K562 (cell line): ENCODE measurements at regions not wholly inside any gene's neighbourhood (a gene's known extent, or its start where the extent isn't known, plus 50 kb on each side); places are given as distances from the start of the nearest gene placed in this dataset.

ENCODE experiments used
- ATAC-seq: fragments of 200-7000 bp; cut with Tn5 transposase; 3 replicates; pipeline ENCODE4 v1.9.1; 2020; ENCODE audit warnings: moderate library complexity
- BruUV-seq: library from RNA; stranded (reverse); fragments of 400-500 nt; replicated peaks from 2 replicates; lab custom pipeline; 2021; lab: Mats Ljungman, UMichigan
- CTCF ChIA-PET: fragments of 300-600 bp; formaldehyde crosslinking; extraction: SDS; loops from one replicate; lab custom pipeline; 2021; ENCODE audit warnings: low intra/inter-chr PET ratio; lab: Yijun Ruan, JAX
- POLR2A ChIA-PET: fragments of 300-600, 350-650 bp; sonication (Branson Sonifier 250); formaldehyde crosslinking; extraction: SDS; loops from one replicate; lab custom pipeline; 2021; ENCODE audit warnings: antibody characterized with exemption, inconsistent platforms; lab: Yijun Ruan, JAX
- DNase-seq, 4 experiments: peaks; one replicate each; pipeline versions ENCODE4 v3.0.0 to v3.0.0-alpha.2; 2011 to 2018; ENCODE audit warnings: low spot score in 3 of 4, mixed read lengths in 3 of 4; ENCODE audit errors: extremely low read depth in 1 of 4
- FAIRE-seq: peaks from 2 replicates; lab custom pipeline; 2011; peaks lifted over from hg19 to GRCh38; lab: Jason Lieb, UNC
- H2AFZ ChIP-seq: 2 replicates; pipeline ENCODE4 v1.6.0; 2011; ENCODE audit warnings: low read depth, low read length, control low read depth, inconsistent platforms
- H3K27ac ChIP-seq: fragments of 200-600 bp; 3 replicates; pipeline ENCODE4 v1.8.0; 2011; ENCODE audit warnings: low read depth, mild to moderate bottlenecking, control low read depth, inconsistent platforms, low read length, moderate library complexity, mixed read lengths; ENCODE audit errors: extremely low read depth
- H3K27me3 ChIP-seq, 2 experiments: fragments of 300-600 bp in 1 of 2; 2 replicates in 1 of 2; 3 replicates in 1 of 2; pipeline versions ENCODE4 v1.6.0 to v1.8.0; 2011; ENCODE audit warnings: inconsistent platforms in 2 of 2, low read length in 2 of 2, mild to moderate bottlenecking in 1 of 2, mixed read lengths in 1 of 2, moderate library complexity in 1 of 2; ENCODE audit not compliant: control insufficient read depth in 2 of 2, insufficient read depth in 2 of 2
- H3K36me3 ChIP-seq: fragments of 300-600 bp; 3 replicates; pipeline ENCODE4 v1.8.0; 2011; ENCODE audit warnings: mild to moderate bottlenecking, low read length, inconsistent platforms; ENCODE audit not compliant: control insufficient read depth, insufficient read depth
- H3K4me1 ChIP-seq, 2 experiments: fragments of 200-600 bp in 1 of 2; replicated peaks in 1 of 2; 2 replicates in 1 of 2; 3 replicates in 1 of 2; pipeline versions ENCODE4 v1.5.1 to v1.8.0; 2011; ENCODE audit warnings: inconsistent platforms in 2 of 2, low read length in 2 of 2, mild to moderate bottlenecking in 1 of 2, mixed read lengths in 1 of 2, moderate library complexity in 1 of 2; ENCODE audit not compliant: control insufficient read depth in 2 of 2, insufficient read depth in 2 of 2
- H3K4me2 ChIP-seq: 2 replicates; pipeline ENCODE4 v1.6.1; 2011; ENCODE audit warnings: low read length, control low read depth, inconsistent platforms, mixed read lengths; ENCODE audit not compliant: insufficient read depth
- H3K4me3 ChIP-seq: fragments of 200-600 bp; sonication (generic), shearing (Covaris generic); 2 replicates; pipeline ENCODE4 v1.5.1; 2016; ENCODE audit warnings: control low read depth, inconsistent platforms
- H3K79me2 ChIP-seq: fragments of 200-600 bp; 3 replicates; pipeline ENCODE4 v1.8.0; 2011; ENCODE audit warnings: low read length, inconsistent platforms; ENCODE audit not compliant: control insufficient read depth, insufficient read depth
- H3K9ac ChIP-seq, 2 experiments: 2 replicates each; pipeline versions ENCODE4 v1.6.0 to v1.6.1; 2011; ENCODE audit warnings: low read depth in 2 of 2, low read length in 2 of 2, control low read depth in 1 of 2, inconsistent platforms in 1 of 2, mild to moderate bottlenecking in 1 of 2, mixed read lengths in 1 of 2; ENCODE audit not compliant: insufficient read depth in 1 of 2
- H3K9me1 ChIP-seq: one replicate; pipeline ENCODE4 v1.6.0; 2011; ENCODE audit warnings: inconsistent platforms, mild to moderate bottlenecking, low read length, moderate library complexity; ENCODE audit not compliant: control insufficient read depth, insufficient read depth
- H3K9me3 ChIP-seq: replicated peaks from 2 replicates; pipeline ENCODE4 v1.5.1; 2011; ENCODE audit warnings: low read depth, low read length, inconsistent platforms; ENCODE audit not compliant: control insufficient read depth, insufficient read depth
- H4K20me1 ChIP-seq: replicated peaks from 2 replicates; pipeline ENCODE4 v1.6.1; 2011; ENCODE audit warnings: low read length, inconsistent platforms, mixed read lengths; ENCODE audit not compliant: control insufficient read depth, insufficient read depth
- ARID2 ChIP-seq: fragments of 450-650 bp; IDR thresholded peaks from 2 replicates; pipeline ENCODE4 v1.6.1; 2017; ENCODE audit warnings: antibody characterized with exemption, mild to moderate bottlenecking
- BRCA1 ChIP-seq, 2 experiments: fragments of 450-650 bp in 1 of 2; sonication (generic) in 1 of 2; formaldehyde crosslinking in 1 of 2; IDR thresholded peaks; 2 replicates each; pipeline versions ENCODE4 v1.5.0 to v1.6.1; 2017 to 2020; ENCODE audit warnings: mild to moderate bottlenecking in 1 of 2, missing genetic modification reagents in 1 of 2
- DPF2 ChIP-seq: fragments of 450-650 bp; IDR thresholded peaks from 2 replicates; pipeline ENCODE4 v1.6.1; 2016
- FOXA1 ChIP-seq: fragments of 450-650 bp; IDR thresholded peaks from 2 replicates; pipeline ENCODE4 v1.6.1; 2016; ENCODE audit warnings: mild to moderate bottlenecking, borderline replicate concordance
- HCFC1 ChIP-seq: IDR thresholded peaks from 2 replicates; pipeline ENCODE4 v1.6.1; 2012; ENCODE audit warnings: low read depth, low read length, improper control_type of control experiment
- IRF9 ChIP-seq: fragments of 450-650 bp; IDR thresholded peaks from 2 replicates; pipeline ENCODE4 v1.6.1; 2016; ENCODE audit warnings: missing biosample characterization, missing genetic modification characterization
- MECOM ChIP-seq: fragments of 250-450 bp; sonication (Bioruptor Pico); IDR thresholded peaks from 2 replicates; pipeline ENCODE4 v1.8.0; 2022; ENCODE audit warnings: inconsistent platforms
- MTA2 ChIP-seq: fragments of 450-650 bp; IDR thresholded peaks from 2 replicates; pipeline ENCODE4 v1.6.1; 2016; ENCODE audit warnings: low read depth
- NFE2 ChIP-seq: IDR thresholded peaks from 2 replicates; pipeline ENCODE4 v1.6.1; 2014; ENCODE audit warnings: antibody characterized with exemption, low read depth
- PRPF4 ChIP-seq: fragments of 200-400 bp; formaldehyde crosslinking; IDR thresholded peaks from one replicate; pipeline ENCODE4 v1.6.1; 2017; ENCODE audit warnings: low read length, low read depth, mild to moderate bottlenecking; ENCODE audit not compliant: insufficient read depth, poor library complexity, severe bottlenecking
- RBFOX2 ChIP-seq: fragments of 200-400 bp; formaldehyde crosslinking; IDR thresholded peaks from 2 replicates; pipeline ENCODE4 v1.6.1; 2017; ENCODE audit warnings: low read depth, mild to moderate bottlenecking, low read length, moderate library complexity
- SREBF1 ChIP-seq: fragments of 150-350 bp; IDR thresholded peaks from 2 replicates; pipeline ENCODE4 v1.6.1; 2014; ENCODE audit warnings: antibody characterized with exemption, low read depth, low read length, borderline replicate concordance
- STAT5A ChIP-seq: IDR thresholded peaks from 2 replicates; pipeline ENCODE4 v1.6.1; 2012; ENCODE audit warnings: low read length, inconsistent platforms, borderline replicate concordance
- ZFP36 ChIP-seq: fragments of 150-350 bp; IDR thresholded peaks from 2 replicates; pipeline ENCODE4 v1.6.1; 2018; ENCODE audit warnings: low read length, low read depth; ENCODE audit not compliant: partially characterized antibody
- ZNF830 ChIP-seq: fragments of 250-450 bp; sonication (Bioruptor Pico); IDR thresholded peaks from 2 replicates; pipeline ENCODE4 v1.5.0; 2021; ENCODE audit warnings: mild to moderate bottlenecking
- WGBS: fragments of 100-300 bp; shearing (Covaris generic); methylation state at CpG from one replicate; pipeline ENCODE4 v1.1.6; 2016; ENCODE audit warnings: low coverage, mixed read lengths; ENCODE audit not compliant: insufficient coverage; ENCODE audit errors: missing lambda C conversion rate; 5-methylcytosine and 5-hydroxymethylcytosine counted together
- in situ Hi-C: fragments of 300-500 bp; cut with MboI; formaldehyde crosslinking; loops from 4 replicates; pipeline ENCODE4 v1.15.0; 2018; ENCODE audit warnings: inconsistent platforms, mixed read lengths
- intact Hi-C: fragments of 100-400 bp; cut with micrococcal nuclease; formaldehyde crosslinking; loops from 2 replicates; pipeline ENCODE4 v1.14.2; 2022
- TF ChIP-seq, protein P1 (sequence below): fragments of 150-350 bp; IDR thresholded peaks from 2 replicates; pipeline ENCODE4 v1.6.1; 2014; ENCODE audit warnings: low read depth, mild to moderate bottlenecking, low read length, borderline replicate concordance

DNA sequence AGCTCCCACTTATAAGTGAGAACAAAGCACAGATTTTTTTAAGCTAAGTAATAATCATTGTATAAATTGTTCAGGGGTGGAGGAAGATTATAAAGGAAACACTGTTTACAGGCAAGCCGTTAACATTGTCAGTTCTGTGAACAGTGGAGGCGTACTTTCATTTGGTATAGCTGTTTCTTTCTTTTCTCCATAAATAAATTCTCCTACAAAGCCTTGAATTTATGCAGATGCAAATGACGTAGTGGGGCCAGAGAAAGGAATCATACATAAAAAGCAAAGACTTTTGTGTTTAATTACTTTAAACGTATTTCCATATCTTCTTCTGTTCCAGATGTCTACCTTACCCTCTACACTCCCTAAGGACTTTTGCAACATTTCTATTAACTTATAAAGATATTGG, 914.9 kb downstream of the ZPLD1 start:
- Histone ChIP-seq H3K4me2 (no peak overlapping the region), H2AFZ (no peak overlapping the region), H3K79me2 (no peaks in the 10 kb centered on the region), H4K20me1 (no peaks in the 10 kb centered on the region), H3K27ac (no peak overlapping the region), H3K9ac (no peak overlapping the region), H3K9me3 (no peaks in the 10 kb centered on the region), H3K4me1 (no peaks in the 10 kb centered on the region), H3K36me3 (no peaks in the 10 kb centered on the region), H3K9me1 (no peaks in the 10 kb centered on the region), H3K27me3 (no peaks in the 10 kb centered on the region), H3K4me3 (no peak overlapping the region)
- no peak for FAIRE-seq
- ATAC-seq, result no peak
- in situ Hi-C loops, result no loop called here
- no TSS peak for BruUV-seq
- ChIA-PET POLR2A (no interaction called here), CTCF (no interaction called here)
- 0% methylated on average over 3 of the region's 4 CpGs for WGBS
- TF ChIP-seq ZNF830 (CRISPR knock-in tag) (no peak), ARID2 (no peak), ZFP36 (no peak), DPF2 (no peak), STAT5A (no peak), SREBF1 (no peak), HCFC1 (no peak), RBFOX2 (no peak), FOXA1 (no peak), PRPF4 (no peak), NFE2 (no peak), BRCA1 (IDR thresholded peaks at IDR 0.05) (no peak), BRCA1 (CRISPR knock-in tag; IDR thresholded peaks at IDR 0.05) (no peak), IRF9 (tag) (no peak), MTA2 (no peak), MECOM (no peak)
- TF ChIP-seq, protein P1, sequence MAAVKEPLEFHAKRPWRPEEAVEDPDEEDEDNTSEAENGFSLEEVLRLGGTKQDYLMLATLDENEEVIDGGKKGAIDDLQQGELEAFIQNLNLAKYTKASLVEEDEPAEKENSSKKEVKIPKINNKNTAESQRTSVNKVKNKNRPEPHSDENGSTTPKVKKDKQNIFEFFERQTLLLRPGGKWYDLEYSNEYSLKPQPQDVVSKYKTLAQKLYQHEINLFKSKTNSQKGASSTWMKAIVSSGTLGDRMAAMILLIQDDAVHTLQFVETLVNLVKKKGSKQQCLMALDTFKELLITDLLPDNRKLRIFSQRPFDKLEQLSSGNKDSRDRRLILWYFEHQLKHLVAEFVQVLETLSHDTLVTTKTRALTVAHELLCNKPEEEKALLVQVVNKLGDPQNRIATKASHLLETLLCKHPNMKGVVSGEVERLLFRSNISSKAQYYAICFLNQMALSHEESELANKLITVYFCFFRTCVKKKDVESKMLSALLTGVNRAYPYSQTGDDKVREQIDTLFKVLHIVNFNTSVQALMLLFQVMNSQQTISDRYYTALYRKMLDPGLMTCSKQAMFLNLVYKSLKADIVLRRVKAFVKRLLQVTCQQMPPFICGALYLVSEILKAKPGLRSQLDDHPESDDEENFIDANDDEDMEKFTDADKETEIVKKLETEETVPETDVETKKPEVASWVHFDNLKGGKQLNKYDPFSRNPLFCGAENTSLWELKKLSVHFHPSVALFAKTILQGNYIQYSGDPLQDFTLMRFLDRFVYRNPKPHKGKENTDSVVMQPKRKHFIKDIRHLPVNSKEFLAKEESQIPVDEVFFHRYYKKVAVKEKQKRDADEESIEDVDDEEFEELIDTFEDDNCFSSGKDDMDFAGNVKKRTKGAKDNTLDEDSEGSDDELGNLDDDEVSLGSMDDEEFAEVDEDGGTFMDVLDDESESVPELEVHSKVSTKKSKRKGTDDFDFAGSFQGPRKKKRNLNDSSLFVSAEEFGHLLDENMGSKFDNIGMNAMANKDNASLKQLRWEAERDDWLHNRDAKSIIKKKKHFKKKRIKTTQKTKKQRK, result no peak
- DNase-seq, result no peak
- intact Hi-C loops, result no loop called here
